A549 (cell line): ENCODE measurements at regions not wholly inside any gene's neighbourhood (a gene's known extent, or its start where the extent isn't known, plus 50 kb on each side); places are given as distances from the start of the nearest gene placed in this dataset.

Source experiments
- ATAC-seq, 2 experiments: fragments of 200-7000 bp in 1 of 2; fragments of >200 bp in 1 of 2; cut with Nextera tagmentation in 1 of 2; cut with Tn5 transposase in 1 of 2; 3 replicates each; pipeline versions ENCODE4 v1.8.0 to v1.9.1; 2018 to 2020; ENCODE audit warnings: mild to moderate bottlenecking in 1 of 2, moderate library complexity in 1 of 2
- CTCF ChIA-PET: fragments of 300-600 bp; sonication (Branson Sonifier 250); formaldehyde crosslinking; extraction: SDS; loops from one replicate; lab custom pipeline; 2021; ENCODE audit warnings: antibody characterized with exemption, inconsistent platforms; lab: Yijun Ruan, JAX
- POLR2A ChIA-PET: fragments of 350-600 bp; formaldehyde crosslinking; extraction: SDS; loops from one replicate; lab custom pipeline; 2021; ENCODE audit warnings: antibody characterized with exemption, inconsistent platforms; lab: Yijun Ruan, JAX
- DNase-seq, 2 experiments: peaks; one replicate each; pipeline versions ENCODE4 v3.0.0 to v3.0.0-alpha.2; 2011 to 2016; ENCODE audit warnings: low read depth in 1 of 2, low spot score in 1 of 2
- FAIRE-seq: peaks from 2 replicates; lab custom pipeline; 2011; peaks lifted over from hg19 to GRCh38; lab: Jason Lieb, UNC
- H3K27ac ChIP-seq, 2 experiments: fragments of >200 bp; sonication (Bioruptor Twin); formaldehyde crosslinking; 3 replicates each; pipeline ENCODE4 v1.5.1; 2016 to 2017
- H3K4me1 ChIP-seq: fragments of >200 bp; sonication (Bioruptor Twin); formaldehyde crosslinking; 3 replicates; pipeline ENCODE4 v1.6.1; 2016
- H3K4me2 ChIP-seq: fragments of >200 bp; sonication (Bioruptor Twin); formaldehyde crosslinking; 3 replicates; pipeline ENCODE4 v1.6.1; 2016
- H3K4me3 ChIP-seq: fragments of >200 bp; sonication (Bioruptor Twin); formaldehyde crosslinking; 3 replicates; pipeline ENCODE4 v1.5.1; 2016
- H3K9me3 ChIP-seq: fragments of >200 bp; sonication (Bioruptor Twin); formaldehyde crosslinking; 3 replicates; pipeline ENCODE4 v1.6.1; 2016
- BCL3 ChIP-seq: fragments of >200 bp; sonication (Bioruptor Twin); formaldehyde crosslinking; IDR thresholded peaks from 3 replicates; pipeline ENCODE4 v1.6.1; 2016
- CBX8 ChIP-seq: fragments of 200-600 bp; sonication (generic); IDR thresholded peaks from 2 replicates; pipeline ENCODE4 v1.6.1; 2016
- CEBPB ChIP-seq, 2 experiments: fragments of >200 bp in 1 of 2; sonication (Bioruptor Twin) in 1 of 2; formaldehyde crosslinking in 1 of 2; IDR thresholded peaks; 2 replicates each; pipeline ENCODE4 v1.6.1; 2012 to 2016
- CHD2 ChIP-seq: fragments of 150-350 bp; IDR thresholded peaks from 2 replicates; pipeline ENCODE4 v1.6.1; 2014; ENCODE audit warnings: low read length; ENCODE audit not compliant: partially characterized antibody
- E2F6 ChIP-seq: IDR thresholded peaks from 2 replicates; pipeline ENCODE4 v1.6.1; 2012; ENCODE audit warnings: low read depth, borderline replicate concordance
- ELK1 ChIP-seq: fragments of 150-350 bp; IDR thresholded peaks from 2 replicates; pipeline ENCODE4 v1.6.1; 2014; ENCODE audit warnings: low read depth, mild to moderate bottlenecking, low read length
- EP300 ChIP-seq, 2 experiments: fragments of >200 bp; sonication (Bioruptor Twin); formaldehyde crosslinking; IDR thresholded peaks; 2 replicates in 1 of 2; 3 replicates in 1 of 2; pipeline ENCODE4 v1.6.1; 2016 to 2017
- HES2 ChIP-seq: fragments of >200 bp; sonication (Bioruptor Twin); formaldehyde crosslinking; IDR thresholded peaks from 2 replicates; pipeline ENCODE4 v1.6.1; 2016
- HOXA7 ChIP-seq: fragments of 250-450 bp; sonication (Bioruptor Pico); IDR thresholded peaks from 2 replicates; pipeline ENCODE4 v1.5.0; 2020; ENCODE audit warnings: mild to moderate bottlenecking, moderate library complexity
- HOXB13 ChIP-seq: fragments of 250-450 bp; sonication (Bioruptor Pico); IDR thresholded peaks from 2 replicates; pipeline ENCODE4 v1.5.0; 2020; ENCODE audit warnings: low read depth, mild to moderate bottlenecking, moderate library complexity
- HOXB5 ChIP-seq: fragments of 250-450 bp; sonication (Bioruptor Pico); IDR thresholded peaks from 2 replicates; pipeline ENCODE4 v1.5.0; 2020; ENCODE audit warnings: mild to moderate bottlenecking, moderate library complexity
- KDM5A ChIP-seq: fragments of 200-600 bp; sonication (generic); IDR thresholded peaks from 2 replicates; pipeline ENCODE4 v1.6.1; 2016; ENCODE audit warnings: antibody characterized with exemption, mild to moderate bottlenecking
- NPAS2 ChIP-seq: fragments of 250-450 bp; sonication (Bioruptor Pico); IDR thresholded peaks from 2 replicates; pipeline ENCODE4 v1.8.0; 2022; ENCODE audit warnings: mild to moderate bottlenecking, moderate library complexity, borderline replicate concordance
- RCOR1 ChIP-seq: fragments of 150-350 bp; IDR thresholded peaks from 2 replicates; pipeline ENCODE4 v1.6.1; 2014; ENCODE audit warnings: antibody characterized with exemption, low read length, low read depth
- TFCP2L1 ChIP-seq: fragments of 250-450 bp; sonication (Bioruptor Pico); IDR thresholded peaks from 2 replicates; pipeline ENCODE4 v1.5.0; 2021; ENCODE audit warnings: mild to moderate bottlenecking
- TP53 ChIP-seq: fragments of 250-450 bp; sonication (Bioruptor Pico); IDR thresholded peaks from 2 replicates; pipeline ENCODE4 v1.5.0; 2021; ENCODE audit warnings: mild to moderate bottlenecking, moderate library complexity
- WGBS: methylation state at CpG from one replicate; pipeline ENCODE4 v1.1.6; 2017; ENCODE audit errors: missing lambda C conversion rate; 5-methylcytosine and 5-hydroxymethylcytosine counted together
- TF ChIP-seq, protein P1 (sequence below): fragments of 450-650 bp; IDR thresholded peaks from 2 replicates; pipeline ENCODE4 v1.6.1; 2014; ENCODE audit warnings: antibody characterized with exemption

DNA sequence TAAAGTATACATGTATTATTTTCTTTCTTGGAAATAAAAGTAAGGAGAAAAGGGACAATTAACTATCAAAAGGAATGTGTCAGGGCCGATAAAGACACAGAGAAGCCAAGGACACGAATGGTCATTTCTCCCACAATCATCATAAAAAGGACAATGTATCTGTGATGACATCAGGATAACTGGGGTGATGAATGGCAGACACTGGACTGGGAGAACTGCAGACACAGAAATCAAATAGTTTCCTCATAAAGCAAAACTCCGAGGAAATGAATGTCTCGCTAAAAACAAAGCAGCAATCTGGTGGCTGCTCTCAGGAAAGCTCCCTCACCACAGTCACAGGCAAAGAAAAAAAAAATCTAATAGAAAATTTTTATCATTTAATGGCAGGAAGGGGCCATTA is 69.3 kb upstream of the NPY start (continued):
- TF ChIP-seq E2F6 (no peak), CBX8 (no peak)
- TF ChIP-seq, all 56 proteins: peak for 0

DNA sequence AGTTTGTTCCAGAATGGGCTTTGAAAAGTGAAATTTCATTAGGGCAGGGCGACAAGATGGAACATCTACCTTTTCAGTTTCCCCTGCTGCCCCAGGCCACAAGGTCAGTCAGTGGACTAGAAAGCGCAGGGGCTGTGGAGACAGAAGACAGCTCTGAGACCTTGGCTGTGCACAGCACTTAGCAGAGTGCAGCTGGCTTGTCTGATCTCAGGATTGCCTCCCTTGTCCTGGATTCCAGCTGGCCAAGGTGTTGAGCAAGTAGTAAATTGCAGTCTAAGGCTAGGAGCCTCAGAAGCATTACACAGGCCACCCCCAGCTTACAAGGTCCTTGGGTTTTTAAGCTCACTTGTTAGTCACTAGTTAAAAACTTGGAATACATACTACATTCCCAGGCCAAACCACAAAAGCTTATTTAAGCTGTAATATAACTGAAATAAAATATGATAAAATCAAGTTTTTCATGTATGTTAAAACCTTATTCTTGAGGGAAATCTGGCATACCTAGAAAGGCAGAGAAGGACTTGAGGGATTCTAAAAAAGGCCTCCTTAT is 67.3 kb upstream of the NPY start:
- ATAC-seq: no peak
- no peak overlapping the region for H3K27ac ChIP-seq
- no peaks in the 10 kb centered on the region for H3K4me1 ChIP-seq
- POLR2A ChIA-PET: no interaction called here
- CTCF ChIA-PET: interaction anchor here (1.0 kb wide), 1 partner anchor 212 kb away, joined by 3 read pairs; no protein-coding TSS in a partner anchor
- no peak overlapping the region for H3K4me2 ChIP-seq
- no peak for TF ChIP-seq E2F6
- no peak for TF ChIP-seq TP53 (CRISPR knock-in tag)
- TF ChIP-seq CEBPB (IDR thresholded peaks at IDR 0.05): no peak
- H3K9me3 ChIP-seq: no peaks in the 10 kb centered on the region
- no peak overlapping the region for H3K4me3 ChIP-seq
- DNase-seq: no peak
- FAIRE-seq: no peak
- 31% methylated on average over 2 of the region's 2 CpGs for WGBS

- ATAC-seq (no peak), FAIRE-seq (no peak), DNase-seq (no peak)
- 11% methylated on average over 2 of the region's 2 CpGs for WGBS
- CTCF ChIA-PET: no interaction called here
- POLR2A ChIA-PET: no interaction called here
- no peak overlapping the region for H3K27ac ChIP-seq
- TF ChIP-seq EP300 (IDR thresholded peaks at IDR 0.05) (no peak), ELK1 (no peak), KDM5A (no peak), RCOR1 (no peak), BCL3 (no peak), HES2 (no peak)
- TF ChIP-seq, protein P1, sequence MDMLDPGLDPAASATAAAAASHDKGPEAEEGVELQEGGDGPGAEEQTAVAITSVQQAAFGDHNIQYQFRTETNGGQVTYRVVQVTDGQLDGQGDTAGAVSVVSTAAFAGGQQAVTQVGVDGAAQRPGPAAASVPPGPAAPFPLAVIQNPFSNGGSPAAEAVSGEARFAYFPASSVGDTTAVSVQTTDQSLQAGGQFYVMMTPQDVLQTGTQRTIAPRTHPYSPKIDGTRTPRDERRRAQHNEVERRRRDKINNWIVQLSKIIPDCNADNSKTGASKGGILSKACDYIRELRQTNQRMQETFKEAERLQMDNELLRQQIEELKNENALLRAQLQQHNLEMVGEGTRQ: no peak
- H3K4me1 ChIP-seq: no peaks in the 10 kb centered on the region
- peaks cover 10% of the 10 kb centered on the region for H3K9me3 ChIP-seq
- no peak overlapping the region for H3K4me3 ChIP-seq
- H3K4me2 ChIP-seq: no peak overlapping the region
Observed at GRCh38 chr7:24221500-24221899, 62.5 kb upstream of the NPY start.

GRCh38 chr7:24227068-24227467 is 56.9 kb upstream of the NPY start:
- H3K4me2 ChIP-seq: no peak overlapping the region
- 9% methylated on average over 3 of the region's 3 CpGs for WGBS
- no peak for FAIRE-seq
- DNase-seq: no peak
- peaks cover 10% of the 10 kb centered on the region for H3K9me3 ChIP-seq
- no peaks in the 10 kb centered on the region for H3K4me1 ChIP-seq
- no peak overlapping the region for H3K4me3 ChIP-seq
- ChIA-PET POLR2A (no interaction called here), CTCF (no interaction called here)
- no peak overlapping the region for H3K27ac ChIP-seq
- TF ChIP-seq TFCP2L1 (CRISPR knock-in tag): no peak
- TF ChIP-seq RCOR1: no peak
- TF ChIP-seq HOXB13 (CRISPR knock-in tag): no peak
- TF ChIP-seq NPAS2 (CRISPR knock-in tag): no peak
- TF ChIP-seq HOXA7 (CRISPR knock-in tag): no peak
- TF ChIP-seq HOXB5: no peak
- TF ChIP-seq CHD2: no peak
- ATAC-seq: no peak
